WTC11 (cell line): ENCODE measurements at regions not wholly inside any gene's neighbourhood (a gene's known extent, or its start where the extent isn't known, plus 50 kb on each side); places are given as distances from the start of the nearest gene placed in this dataset.

ENCODE experiments used
- CREB1 ChIP-seq: sonication (generic); formaldehyde crosslinking; IDR thresholded peaks from 2 replicates; pipeline ENCODE4 v1.8.0; 2023; ENCODE audit warnings: mild to moderate bottlenecking, missing genetic modification reagents
- RELA ChIP-seq: sonication (generic); formaldehyde crosslinking; IDR thresholded peaks from 2 replicates; pipeline ENCODE4 v1.8.1; 2022; ENCODE audit warnings: missing genetic modification reagents, mild to moderate bottlenecking, borderline replicate concordance
- SMAD3 ChIP-seq: sonication (generic); formaldehyde crosslinking; IDR thresholded peaks from 2 replicates; pipeline ENCODE4 v1.8.0; 2022; ENCODE audit warnings: missing genetic modification reagents, mild to moderate bottlenecking, borderline replicate concordance
- TEAD4 ChIP-seq: sonication (generic); formaldehyde crosslinking; IDR thresholded peaks from 2 replicates; pipeline ENCODE4 v1.8.0; 2022; ENCODE audit warnings: mild to moderate bottlenecking, missing genetic modification reagents
- ZNF425 ChIP-seq: fragments of 250-450 bp; sonication (Bioruptor Pico); conservative IDR thresholded peaks from 2 replicates; pipeline ENCODE4 v1.9.0; 2021; ENCODE audit warnings: mild to moderate bottlenecking

GRCh38 chr6:8678466-8678865 is 243.1 kb upstream of the SLC35B3 start:
- no peak for TF ChIP-seq RELA (CRISPR knock-in tag)
- no peak for TF ChIP-seq SMAD3
- no peak for TF ChIP-seq TEAD4
- no peak for TF ChIP-seq CREB1 (CRISPR knock-in tag)
- TF ChIP-seq ZNF425 (CRISPR knock-in tag) = no peak
